Panc1 (cell line): ENCODE measurements at regions not wholly inside any gene's neighbourhood (a gene's known extent, or its start where the extent isn't known, plus 50 kb on each side); places are given as distances from the start of the nearest gene placed in this dataset.

Source experiments
- POLR2AphosphoS5 ChIP-seq: IDR thresholded peaks from 2 replicates; pipeline ENCODE4 v1.6.1; 2012; ENCODE audit warnings: mild to moderate bottlenecking, low read depth, low read length, moderate library complexity
- SIN3A ChIP-seq: IDR thresholded peaks from 2 replicates; pipeline ENCODE4 v1.6.1; 2012; ENCODE audit warnings: low read depth, mild to moderate bottlenecking, low read length, moderate library complexity, borderline replicate concordance; ENCODE audit not compliant: insufficient read depth
- TF ChIP-seq, protein P1 (sequence below): fragments of 450-650 bp; IDR thresholded peaks from 2 replicates; pipeline ENCODE4 v1.5.1; 2017; ENCODE audit warnings: mild to moderate bottlenecking

DNA sequence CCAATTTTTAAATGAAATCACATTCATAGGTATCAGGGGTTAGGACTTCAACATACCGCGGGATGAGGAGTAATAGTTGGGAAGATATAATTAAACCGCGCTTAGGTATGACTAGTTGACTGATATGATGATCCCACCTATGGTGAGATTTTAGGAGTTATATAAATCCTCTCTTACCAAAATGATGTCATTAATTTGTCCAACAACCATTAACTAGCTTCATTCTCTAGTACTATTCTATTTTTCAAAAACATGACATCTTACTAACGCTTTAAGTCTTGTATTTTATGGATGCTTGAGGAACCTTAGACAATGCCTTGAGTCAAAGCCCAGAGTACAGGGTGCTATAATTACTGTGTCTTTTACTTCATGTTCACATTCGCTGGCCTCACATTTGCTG is 59.6 kb upstream of the PIK3R1 start:
- TF ChIP-seq POLR2AphosphoS5 (no peak), SIN3A (no peak)
- TF ChIP-seq, protein P1, sequence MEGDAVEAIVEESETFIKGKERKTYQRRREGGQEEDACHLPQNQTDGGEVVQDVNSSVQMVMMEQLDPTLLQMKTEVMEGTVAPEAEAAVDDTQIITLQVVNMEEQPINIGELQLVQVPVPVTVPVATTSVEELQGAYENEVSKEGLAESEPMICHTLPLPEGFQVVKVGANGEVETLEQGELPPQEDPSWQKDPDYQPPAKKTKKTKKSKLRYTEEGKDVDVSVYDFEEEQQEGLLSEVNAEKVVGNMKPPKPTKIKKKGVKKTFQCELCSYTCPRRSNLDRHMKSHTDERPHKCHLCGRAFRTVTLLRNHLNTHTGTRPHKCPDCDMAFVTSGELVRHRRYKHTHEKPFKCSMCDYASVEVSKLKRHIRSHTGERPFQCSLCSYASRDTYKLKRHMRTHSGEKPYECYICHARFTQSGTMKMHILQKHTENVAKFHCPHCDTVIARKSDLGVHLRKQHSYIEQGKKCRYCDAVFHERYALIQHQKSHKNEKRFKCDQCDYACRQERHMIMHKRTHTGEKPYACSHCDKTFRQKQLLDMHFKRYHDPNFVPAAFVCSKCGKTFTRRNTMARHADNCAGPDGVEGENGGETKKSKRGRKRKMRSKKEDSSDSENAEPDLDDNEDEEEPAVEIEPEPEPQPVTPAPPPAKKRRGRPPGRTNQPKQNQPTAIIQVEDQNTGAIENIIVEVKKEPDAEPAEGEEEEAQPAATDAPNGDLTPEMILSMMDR = no peak
